Thymus (tissue), 11 donors: ENCODE measurements at regions not wholly inside any gene's neighbourhood (a gene's known extent, or its start where the extent isn't known, plus 50 kb on each side); places are given as distances from the start of the nearest gene placed in this dataset.

Experiments used
- DNase-seq, 9 donors: peaks; one replicate each; pipeline ENCODE4 v3.0.0-alpha.2; 2013; ENCODE audit warnings: low spot score in 9 of 9, low read depth in 6 of 9, missing footprints in 1 of 9
- H3K27ac ChIP-seq, 2 donors: one replicate each; pipeline ENCODE4 v1.5.1; 2013; ENCODE audit warnings: control low read depth in 1 of 2, low read depth in 1 of 2, low read length in 1 of 2, mild to moderate bottlenecking in 1 of 2, moderate library complexity in 1 of 2
- H3K27me3 ChIP-seq, 2 donors: one replicate each; pipeline ENCODE4 v1.5.1; 2013; ENCODE audit warnings: low read length in 1 of 2; ENCODE audit not compliant: control insufficient read depth in 2 of 2, insufficient read depth in 1 of 2
- H3K36me3 ChIP-seq, 2 donors: one replicate each; pipeline ENCODE4 v1.5.1; 2013; ENCODE audit warnings: low read length in 1 of 2, mild to moderate bottlenecking in 1 of 2, moderate library complexity in 1 of 2; ENCODE audit not compliant: control insufficient read depth in 2 of 2, insufficient read depth in 2 of 2
- H3K4me1 ChIP-seq, 2 donors: one replicate each; pipeline ENCODE4 v1.5.1; 2013; ENCODE audit warnings: low read length in 2 of 2; ENCODE audit not compliant: control insufficient read depth in 2 of 2, insufficient read depth in 2 of 2
- H3K4me3 ChIP-seq, 2 donors: one replicate each; pipeline ENCODE4 v1.5.1; 2013; ENCODE audit warnings: low read length in 2 of 2, control low read depth in 1 of 2, mild to moderate bottlenecking in 1 of 2
- H3K9me3 ChIP-seq, 2 donors: one replicate each; pipeline ENCODE4 v1.5.1; 2013; ENCODE audit warnings: low read length in 1 of 2, mild to moderate bottlenecking in 1 of 2; ENCODE audit not compliant: control insufficient read depth in 2 of 2, insufficient read depth in 1 of 2
- WGBS: extraction: QIAGEN DNeasy Blood & Tissue Kit; methylation state at CpG from one replicate; pipeline ENCODE4 v1.1.7; 2013; 5-methylcytosine and 5-hydroxymethylcytosine counted together
- donor health status: healthy.

DNA sequence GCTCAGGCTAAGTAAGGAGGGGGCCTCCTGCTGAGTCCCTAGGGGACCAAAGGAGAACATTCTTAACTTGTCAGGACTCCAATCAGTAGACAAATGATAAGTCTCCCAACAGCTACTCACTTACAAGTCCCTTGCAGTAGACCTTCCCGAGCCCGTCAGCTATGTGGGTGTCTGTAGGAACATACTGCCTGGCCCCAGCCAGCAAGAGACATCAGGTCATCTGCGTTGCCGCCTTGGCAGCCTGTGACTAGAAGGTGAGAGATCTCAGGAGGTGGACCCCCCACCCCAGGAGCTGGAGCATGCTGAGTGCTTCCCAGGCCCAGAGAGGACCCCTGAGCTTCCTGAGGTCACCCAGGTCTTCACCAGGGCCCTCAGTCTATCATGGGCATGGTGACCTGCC, 250.5 kb downstream of the C1orf94 start:
- no peak for DNase-seq
- Histone ChIP-seq H3K4me3 (no peak overlapping the region), H3K27ac (no peak overlapping the region), H3K36me3 (no peaks in the 10 kb centered on the region), H3K27me3 (no peaks in the 10 kb centered on the region), H3K9me3 (no peaks in the 10 kb centered on the region), H3K4me1 (no peaks in the 10 kb centered on the region)
- WGBS: 95% methylated on average over 4 of the region's 4 CpGs

DNA sequence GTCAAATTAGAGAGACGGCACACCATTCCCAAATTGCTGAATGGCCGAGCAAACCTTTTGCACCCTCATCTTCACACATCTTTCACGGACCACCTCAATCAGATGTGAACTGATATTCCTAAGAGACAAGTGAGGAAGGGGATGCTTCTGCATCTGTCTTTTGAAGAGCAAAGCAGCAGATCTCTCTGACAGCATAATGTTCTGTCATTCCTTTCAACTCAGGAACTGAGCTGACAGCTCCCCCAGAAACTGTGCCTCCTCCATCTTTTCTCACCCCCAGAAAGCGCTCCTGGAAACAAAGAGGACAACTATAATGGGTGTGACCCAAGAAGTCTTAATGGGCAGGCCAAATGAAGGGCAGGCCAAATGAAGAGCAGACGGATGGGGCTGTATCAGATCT, 256.4 kb downstream of the C1orf94 start:
- no peak overlapping the region for H3K4me3 ChIP-seq
- H3K9me3 ChIP-seq: no peaks in the 10 kb centered on the region
- no peaks in the 10 kb centered on the region for H3K36me3 ChIP-seq
- H3K4me1 ChIP-seq: no peaks in the 10 kb centered on the region
- DNase-seq: no peak
- H3K27me3 ChIP-seq: no peaks in the 10 kb centered on the region
- 93% methylated on average over 5 of the region's 5 CpGs for WGBS
- no peak overlapping the region for H3K27ac ChIP-seq

DNA sequence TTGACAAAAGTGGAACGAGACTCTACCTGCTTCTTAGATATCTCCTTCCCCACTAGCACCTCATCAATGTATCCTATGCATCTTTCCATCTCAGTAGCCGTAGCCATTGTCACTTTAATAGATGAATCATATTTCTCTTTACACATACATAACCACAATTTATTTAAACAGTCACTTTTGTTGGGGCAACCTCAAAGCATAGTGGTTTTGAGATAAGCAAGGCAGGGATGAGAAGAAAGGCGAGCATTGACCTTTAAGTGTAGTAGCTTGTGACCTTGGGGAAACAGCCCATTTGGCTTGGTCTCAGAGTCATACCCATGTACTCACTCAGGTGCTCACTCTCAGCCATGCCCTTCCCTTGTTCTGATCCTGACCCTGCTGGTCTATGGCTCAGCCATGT, 260.1 kb downstream of the C1orf94 start:
- 83% methylated on average over 3 of the region's 3 CpGs for WGBS
- Histone ChIP-seq H3K36me3 (no peaks in the 10 kb centered on the region), H3K9me3 (no peaks in the 10 kb centered on the region), H3K4me3 (no peak overlapping the region), H3K27ac (no peak overlapping the region), H3K27me3 (peaks cover 0 to 5% of the 10 kb centered on the region in 2 donors), H3K4me1 (no peaks in the 10 kb centered on the region)
- no peak for DNase-seq

DNA sequence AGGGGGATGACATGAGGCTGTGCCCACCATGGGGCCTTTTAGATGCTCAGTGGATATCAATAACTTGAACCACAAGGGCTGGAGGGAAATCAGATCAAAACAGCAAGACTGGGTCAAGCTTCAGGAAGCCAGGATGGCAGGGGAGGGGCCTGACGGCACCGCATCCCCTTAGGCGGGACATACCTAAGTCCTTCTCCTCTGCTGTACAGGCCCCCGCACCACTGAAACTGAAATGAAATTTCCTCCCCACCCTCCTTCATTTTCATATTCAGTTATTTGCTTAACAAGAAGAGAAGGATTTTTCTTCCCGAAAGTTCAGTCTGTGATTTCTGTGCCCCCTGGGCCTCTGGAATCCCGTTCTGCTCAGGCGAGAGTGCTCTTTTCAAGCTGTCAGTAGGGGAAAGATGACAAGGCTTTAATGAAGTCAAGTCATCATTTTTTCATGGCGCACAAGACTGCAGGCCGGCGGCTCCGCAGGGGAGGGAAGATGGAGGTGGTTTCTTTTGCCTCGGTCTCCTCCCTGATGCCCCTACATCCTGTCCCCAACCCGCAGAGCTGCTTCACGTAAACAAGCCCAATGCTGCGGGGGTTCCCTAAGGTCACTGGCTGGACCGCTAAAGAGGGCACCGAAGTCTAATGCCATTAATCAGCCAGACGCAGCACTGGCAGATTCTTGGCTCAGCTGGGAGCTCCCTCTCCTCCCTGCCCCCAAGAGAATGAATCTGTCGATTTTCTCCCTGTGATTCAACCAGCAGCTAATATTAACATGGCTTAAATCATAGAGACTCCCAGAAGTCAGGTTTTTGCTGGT, 264.8 kb downstream of the C1orf94 start:
- H3K4me3 ChIP-seq: no peak overlapping the region
- H3K27ac ChIP-seq: no peak overlapping the region
- H3K4me1 ChIP-seq: no peaks in the 10 kb centered on the region
- WGBS: 66% methylated on average over 19 of the region's 19 CpGs
- no peaks in the 10 kb centered on the region for H3K36me3 ChIP-seq
- H3K9me3 ChIP-seq: no peaks in the 10 kb centered on the region
- H3K27me3 ChIP-seq: peaks cover 0 to 5% of the 10 kb centered on the region in 2 donors
- no peak for DNase-seq

DNA sequence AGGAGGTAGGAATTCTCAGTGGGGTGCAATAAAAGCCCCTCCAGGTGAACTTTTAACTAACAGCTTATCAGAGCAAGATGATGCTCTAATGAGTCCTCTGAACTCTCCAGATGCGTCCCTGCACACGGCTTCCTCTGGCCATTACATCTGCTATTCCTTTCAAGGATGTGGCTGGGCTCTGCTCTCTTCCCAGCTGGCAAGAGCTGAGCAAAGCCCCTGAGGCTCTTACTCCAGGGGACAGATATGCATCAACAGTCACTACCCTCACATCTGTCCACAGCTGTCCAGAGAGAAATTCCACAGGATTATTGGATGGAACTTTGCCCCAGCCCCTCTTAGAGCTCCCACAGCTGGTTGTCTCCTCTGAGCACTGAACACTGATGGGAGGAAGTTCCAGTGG, 267.8 kb downstream of the C1orf94 start:
- WGBS: 83% methylated on average over 2 of the region's 2 CpGs
- Histone ChIP-seq H3K4me1 (no peaks in the 10 kb centered on the region), H3K36me3 (no peaks in the 10 kb centered on the region), H3K4me3 (no peak overlapping the region), H3K27me3 (peaks cover 0 to 5% of the 10 kb centered on the region in 2 donors), H3K9me3 (no peaks in the 10 kb centered on the region), H3K27ac (no peak overlapping the region)
- DNase-seq: no peak

DNA sequence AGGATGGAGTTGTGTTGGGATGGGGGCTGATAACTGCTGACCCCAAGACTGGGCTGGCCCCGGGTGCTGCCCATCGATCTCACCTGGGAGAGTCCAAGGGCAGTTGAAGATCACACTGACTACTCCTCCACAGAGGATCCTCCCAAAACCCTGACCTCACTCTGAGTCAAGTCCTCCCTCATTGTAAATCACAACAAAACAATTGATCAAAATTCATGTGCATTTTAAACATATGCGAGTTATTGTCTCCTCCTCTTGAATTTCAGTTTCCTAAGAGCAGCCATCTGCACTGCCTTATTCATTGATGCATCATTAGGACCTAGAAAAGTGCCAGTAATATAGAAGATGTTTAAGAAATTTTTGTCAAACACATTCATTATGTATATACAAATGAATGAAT, 273.6 kb downstream of the C1orf94 start:
- H3K9me3 ChIP-seq: no peaks in the 10 kb centered on the region
- H3K4me3 ChIP-seq: no peak overlapping the region
- 93% methylated on average over 3 of the region's 3 CpGs for WGBS
- H3K4me1 ChIP-seq: no peaks in the 10 kb centered on the region
- no peak overlapping the region for H3K27ac ChIP-seq
- no peaks in the 10 kb centered on the region for H3K27me3 ChIP-seq
- no peaks in the 10 kb centered on the region for H3K36me3 ChIP-seq
- DNase-seq: no peak

DNA sequence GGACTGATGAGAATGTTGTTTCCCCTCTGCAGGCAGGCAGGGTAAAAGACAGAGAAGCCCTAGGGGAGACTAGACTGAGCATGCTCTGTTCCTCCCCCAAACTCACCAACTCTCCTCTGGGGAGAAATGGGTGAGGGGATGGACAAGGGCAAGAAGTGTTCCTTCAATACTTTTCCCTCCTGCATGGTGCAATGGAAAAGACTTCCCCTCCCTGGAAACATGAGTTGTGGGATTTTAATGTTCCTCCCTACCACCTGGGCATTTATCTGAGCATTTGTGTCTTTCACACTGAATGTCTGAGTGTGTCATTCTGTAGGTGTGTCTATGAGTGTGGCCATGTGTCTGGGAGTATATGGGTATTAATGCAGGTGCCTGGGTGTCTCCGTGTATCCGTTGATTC, 275.7 kb downstream of the C1orf94 start:
- 98% methylated on average over 2 of the region's 2 CpGs for WGBS
- no peaks in the 10 kb centered on the region for H3K9me3 ChIP-seq
- H3K4me3 ChIP-seq: no peak overlapping the region
- H3K36me3 ChIP-seq: no peaks in the 10 kb centered on the region
- H3K27ac ChIP-seq: no peak overlapping the region
- no peaks in the 10 kb centered on the region for H3K27me3 ChIP-seq
- DNase-seq: no peak
- no peaks in the 10 kb centered on the region for H3K4me1 ChIP-seq

DNA sequence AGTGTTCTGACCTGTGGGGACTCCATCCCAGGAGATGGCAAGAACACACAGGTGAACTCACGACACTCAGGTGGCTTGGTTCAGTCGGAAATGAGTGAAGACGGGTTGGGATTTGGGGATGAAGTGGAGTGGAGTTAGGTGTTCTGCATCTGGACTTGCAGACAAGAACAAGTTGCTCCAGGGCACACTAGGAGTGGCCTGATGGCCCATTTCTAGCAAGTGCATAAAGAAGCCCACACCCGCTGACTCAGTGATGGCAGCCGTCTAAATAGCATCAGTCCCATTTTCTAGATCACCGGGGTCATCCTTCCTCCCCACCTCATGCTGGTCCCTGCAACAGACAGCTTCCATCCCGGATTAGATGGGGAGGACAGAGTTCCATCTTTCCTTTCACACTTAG, 278.4 kb downstream of the C1orf94 start:
- Histone ChIP-seq H3K4me3 (no peak overlapping the region), H3K27me3 (no peaks in the 10 kb centered on the region), H3K36me3 (no peaks in the 10 kb centered on the region), H3K4me1 (no peaks in the 10 kb centered on the region), H3K9me3 (no peaks in the 10 kb centered on the region), H3K27ac (no peak overlapping the region)
- WGBS: 88% methylated on average over 7 of the region's 7 CpGs
- DNase-seq: no peak

DNA sequence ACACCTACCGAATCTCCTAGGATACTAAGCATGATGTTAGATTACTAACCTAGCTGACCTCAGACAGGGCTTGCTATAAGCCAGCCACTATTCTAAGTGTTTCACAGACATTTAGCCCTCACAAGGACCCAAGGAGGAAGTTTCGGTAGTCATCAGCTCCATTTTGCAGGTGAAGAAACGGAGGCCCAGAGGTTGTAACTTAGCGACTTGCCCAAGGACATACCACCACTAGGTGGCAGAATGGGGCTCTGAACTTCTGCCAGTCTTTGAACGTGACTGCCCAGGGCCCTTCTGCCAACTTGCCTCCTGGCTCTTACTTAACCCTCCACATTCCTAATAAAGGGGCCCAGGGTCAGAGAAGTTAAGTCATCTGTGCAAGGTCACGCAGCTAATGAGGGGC, 283.5 kb downstream of the C1orf94 start:
- no peaks in the 10 kb centered on the region for H3K4me1 ChIP-seq
- no peak overlapping the region for H3K4me3 ChIP-seq
- H3K27ac ChIP-seq: no peak overlapping the region
- H3K27me3 ChIP-seq: no peaks in the 10 kb centered on the region
- 74% methylated on average over 6 of the region's 6 CpGs for WGBS
- H3K36me3 ChIP-seq: no peaks in the 10 kb centered on the region
- DNase-seq: peak in 6 of 9 donors; percentile 3 to 49 (median 19)
- no peaks in the 10 kb centered on the region for H3K9me3 ChIP-seq
